Liver (tissue), 3 donors: ENCODE measurements at regions not wholly inside any gene's neighbourhood (a gene's known extent, or its start where the extent isn't known, plus 50 kb on each side); places are given as distances from the start of the nearest gene placed in this dataset.

Experiments
- ATF3 ChIP-seq: IDR thresholded peaks from 2 replicates; pipeline ENCODE4 v1.6.1; 2016; ENCODE audit warnings: antibody characterized with exemption
- JUND ChIP-seq, 2 donors: IDR thresholded peaks; 2 replicates each; pipeline ENCODE4 v1.6.1; 2016; ENCODE audit warnings: antibody characterized with exemption in 2 of 2
- MAX ChIP-seq: IDR thresholded peaks from 2 replicates; pipeline ENCODE4 v1.6.1; 2016; ENCODE audit warnings: antibody characterized with exemption
- RAD21 ChIP-seq, 2 donors: IDR thresholded peaks; 2 replicates each; pipeline ENCODE4 v1.6.1; 2016; ENCODE audit warnings: antibody characterized with exemption in 2 of 2, mild to moderate bottlenecking in 2 of 2
- REST ChIP-seq: IDR thresholded peaks from 2 replicates; pipeline ENCODE4 v1.6.1; 2016; ENCODE audit warnings: antibody characterized with exemption, mild to moderate bottlenecking
- SP1 ChIP-seq: IDR thresholded peaks from 2 replicates; pipeline ENCODE4 v1.6.1; 2018; ENCODE audit warnings: antibody characterized with exemption, mild to moderate bottlenecking
- TAF1 ChIP-seq: conservative IDR thresholded peaks from 2 replicates; pipeline ENCODE4 v1.6.1; 2016; ENCODE audit warnings: antibody characterized with exemption, mild to moderate bottlenecking
- YY1 ChIP-seq: IDR thresholded peaks from 2 replicates; pipeline ENCODE4 v1.6.1; 2016; ENCODE audit warnings: antibody characterized with exemption, mild to moderate bottlenecking
- TF ChIP-seq, protein P1 (sequence below): IDR thresholded peaks from 2 replicates; pipeline ENCODE4 v1.6.1; 2016; ENCODE audit warnings: antibody characterized with exemption
- TF ChIP-seq, protein P2 (sequence below): fragments of 150-350 bp; IDR thresholded peaks from 2 replicates; pipeline ENCODE4 v1.5.1; 2017; ENCODE audit warnings: improper control_type of control experiment, low read depth, low read length; ENCODE audit not compliant: missing input control
- donor health status: healthy.
- donor health status: healthy.

- TF ChIP-seq, protein P1, sequence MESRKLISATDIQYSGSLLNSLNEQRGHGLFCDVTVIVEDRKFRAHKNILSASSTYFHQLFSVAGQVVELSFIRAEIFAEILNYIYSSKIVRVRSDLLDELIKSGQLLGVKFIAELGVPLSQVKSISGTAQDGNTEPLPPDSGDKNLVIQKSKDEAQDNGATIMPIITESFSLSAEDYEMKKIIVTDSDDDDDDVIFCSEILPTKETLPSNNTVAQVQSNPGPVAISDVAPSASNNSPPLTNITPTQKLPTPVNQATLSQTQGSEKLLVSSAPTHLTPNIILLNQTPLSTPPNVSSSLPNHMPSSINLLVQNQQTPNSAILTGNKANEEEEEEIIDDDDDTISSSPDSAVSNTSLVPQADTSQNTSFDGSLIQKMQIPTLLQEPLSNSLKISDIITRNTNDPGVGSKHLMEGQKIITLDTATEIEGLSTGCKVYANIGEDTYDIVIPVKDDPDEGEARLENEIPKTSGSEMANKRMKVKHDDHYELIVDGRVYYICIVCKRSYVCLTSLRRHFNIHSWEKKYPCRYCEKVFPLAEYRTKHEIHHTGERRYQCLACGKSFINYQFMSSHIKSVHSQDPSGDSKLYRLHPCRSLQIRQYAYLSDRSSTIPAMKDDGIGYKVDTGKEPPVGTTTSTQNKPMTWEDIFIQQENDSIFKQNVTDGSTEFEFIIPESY: peak; percentile 84
- TF ChIP-seq REST (peak; percentile 82), ATF3 (peak; percentile 60), JUND (IDR thresholded peaks at IDR 0.05) (peak; percentile 81 to 90), MAX (peak; percentile 99), SP1 (peak; percentile 94), YY1 (peak; percentile 56), RAD21 (IDR thresholded peaks at IDR 0.05) (peak; percentile 82 to 86), TAF1 (no peak)
- TF ChIP-seq, protein P2, sequence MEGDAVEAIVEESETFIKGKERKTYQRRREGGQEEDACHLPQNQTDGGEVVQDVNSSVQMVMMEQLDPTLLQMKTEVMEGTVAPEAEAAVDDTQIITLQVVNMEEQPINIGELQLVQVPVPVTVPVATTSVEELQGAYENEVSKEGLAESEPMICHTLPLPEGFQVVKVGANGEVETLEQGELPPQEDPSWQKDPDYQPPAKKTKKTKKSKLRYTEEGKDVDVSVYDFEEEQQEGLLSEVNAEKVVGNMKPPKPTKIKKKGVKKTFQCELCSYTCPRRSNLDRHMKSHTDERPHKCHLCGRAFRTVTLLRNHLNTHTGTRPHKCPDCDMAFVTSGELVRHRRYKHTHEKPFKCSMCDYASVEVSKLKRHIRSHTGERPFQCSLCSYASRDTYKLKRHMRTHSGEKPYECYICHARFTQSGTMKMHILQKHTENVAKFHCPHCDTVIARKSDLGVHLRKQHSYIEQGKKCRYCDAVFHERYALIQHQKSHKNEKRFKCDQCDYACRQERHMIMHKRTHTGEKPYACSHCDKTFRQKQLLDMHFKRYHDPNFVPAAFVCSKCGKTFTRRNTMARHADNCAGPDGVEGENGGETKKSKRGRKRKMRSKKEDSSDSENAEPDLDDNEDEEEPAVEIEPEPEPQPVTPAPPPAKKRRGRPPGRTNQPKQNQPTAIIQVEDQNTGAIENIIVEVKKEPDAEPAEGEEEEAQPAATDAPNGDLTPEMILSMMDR: peak; percentile 51
Measured at GRCh38 chr18:22490429-22490846, 72.7 kb upstream of the CTAGE1 start.
